GM12878 (cell line): ENCODE measurements at regions not wholly inside any gene's neighbourhood (a gene's known extent, or its start where the extent isn't known, plus 50 kb on each side); places are given as distances from the start of the nearest gene placed in this dataset.

Source experiments
- BCL11A ChIP-seq: IDR thresholded peaks from 2 replicates; pipeline ENCODE4 v1.6.1; 2011; ENCODE audit warnings: low read depth, low read length
- CBFB ChIP-seq: IDR thresholded peaks from 2 replicates; pipeline ENCODE4 v1.6.1; 2016; ENCODE audit warnings: antibody characterized with exemption, low read depth
- CHD2 ChIP-seq: IDR thresholded peaks from 2 replicates; pipeline ENCODE4 v1.6.1; 2011; ENCODE audit warnings: low read depth, low read length, improper control_type of control experiment, borderline replicate concordance
- CREB1 ChIP-seq: IDR thresholded peaks from 2 replicates; pipeline ENCODE4 v1.6.1; 2012; ENCODE audit warnings: low read depth, mild to moderate bottlenecking, inconsistent platforms
- CTCF ChIP-seq, 3 experiments: IDR thresholded peaks in 2 of 3; conservative IDR thresholded peaks in 1 of 3; 2 replicates each; pipeline ENCODE4 v1.5.1; 2011; ENCODE audit warnings: low read depth in 3 of 3, low read length in 3 of 3, mild to moderate bottlenecking in 3 of 3, control low read depth in 2 of 3, moderate library complexity in 2 of 3, inconsistent platforms in 1 of 3, mixed read lengths in 1 of 3; ENCODE audit not compliant: control insufficient read depth in 2 of 3, insufficient read depth in 1 of 3; ENCODE audit errors: extremely low read depth in 1 of 3
- E2F4 ChIP-seq: IDR thresholded peaks from 2 replicates; pipeline ENCODE4 v1.6.1; 2012; ENCODE audit warnings: low read depth, low read length, improper control_type of control experiment
- ELK1 ChIP-seq: IDR thresholded peaks from 2 replicates; pipeline ENCODE4 v1.6.1; 2012; ENCODE audit warnings: low read depth, low read length, improper control_type of control experiment
- NFYA ChIP-seq: IDR thresholded peaks from 2 replicates; pipeline ENCODE4 v1.6.1; 2011; ENCODE audit warnings: low read depth, mild to moderate bottlenecking, low read length, improper control_type of control experiment, borderline replicate concordance
- NRF1 ChIP-seq: conservative IDR thresholded peaks from 2 replicates; pipeline ENCODE4 v1.6.1; 2011; ENCODE audit warnings: mild to moderate bottlenecking, low read depth, low read length, improper control_type of control experiment
- RAD21 ChIP-seq: IDR thresholded peaks from 2 replicates; pipeline ENCODE4 v1.6.1; 2011; ENCODE audit warnings: mild to moderate bottlenecking, low read depth, low read length, moderate library complexity; ENCODE audit not compliant: insufficient read depth
- STAT3 ChIP-seq: IDR thresholded peaks from 2 replicates; pipeline ENCODE4 v1.6.1; 2011; ENCODE audit warnings: low read depth, low read length, improper control_type of control experiment
- USF2 ChIP-seq: IDR thresholded peaks from 2 replicates; pipeline ENCODE4 v1.6.1; 2011; ENCODE audit warnings: low read depth, low read length, improper control_type of control experiment, borderline replicate concordance

- TF ChIP-seq BCL11A (no peak), NRF1 (no peak), CBFB (no peak), CTCF (IDR thresholded peaks at IDR 0.05 in 2 of 3, conservative IDR thresholded peaks at IDR 0.05 in 1 of 3; ENCODE audit: control insufficient read depth in 2 of 3, extremely low read depth in 1 of 3, insufficient read depth in 1 of 3, low read depth in 3 of 3, low read length in 3 of 3) (no peak), USF2 (no peak), CHD2 (no peak), RAD21 (no peak), CREB1 (no peak), ELK1 (no peak), STAT3 (no peak), E2F4 (no peak), NFYA (no peak)
Observed at GRCh38 chr4:132266374-132266773, 882.7 kb upstream of the PCDH10 start.
